Amygdala (tissue), 56 donors: ENCODE measurements at regions not wholly inside any gene's neighbourhood (a gene's known extent, or its start where the extent isn't known, plus 50 kb on each side); places are given as distances from the start of the nearest gene placed in this dataset.
"Not testable (repeated sequence)": the region's sequence is repeated elsewhere in the genome, so short reads cannot be mapped to it uniquely, and the experiment has no call there.

ENCODE experiments used
- DNase-seq, 56 donors: peaks; one replicate each; lab custom pipeline; 2025; lab: John Stamatoyannopoulos, UW

GRCh38 chr6:27752038-27752885, 159.9 kb downstream of the OR2B2 start:
- peak in 30 of 56 donors; percentile 2 to 60 (median 25) for DNase-seq

DNA sequence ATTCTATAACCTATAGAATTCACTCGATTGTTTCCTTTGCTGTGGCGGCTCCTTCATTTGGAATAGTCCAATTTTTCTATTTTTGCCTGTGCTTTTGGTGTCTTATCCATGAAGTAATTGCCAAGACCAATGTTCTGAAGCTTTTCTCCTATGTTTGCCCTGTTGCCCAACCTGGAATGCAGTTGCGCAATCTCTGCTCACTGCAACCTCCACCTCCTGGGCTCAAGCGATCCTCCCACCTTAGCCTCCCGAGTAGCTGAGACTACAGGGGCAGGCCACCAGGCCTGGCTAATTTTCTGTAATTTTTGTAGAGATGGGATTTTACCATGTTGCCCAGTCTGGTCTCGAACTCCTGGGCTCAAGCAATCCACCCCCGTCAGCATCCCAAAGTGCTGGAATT, 163.5 kb downstream of the OR2B2 start:
- no peak for DNase-seq

DNA sequence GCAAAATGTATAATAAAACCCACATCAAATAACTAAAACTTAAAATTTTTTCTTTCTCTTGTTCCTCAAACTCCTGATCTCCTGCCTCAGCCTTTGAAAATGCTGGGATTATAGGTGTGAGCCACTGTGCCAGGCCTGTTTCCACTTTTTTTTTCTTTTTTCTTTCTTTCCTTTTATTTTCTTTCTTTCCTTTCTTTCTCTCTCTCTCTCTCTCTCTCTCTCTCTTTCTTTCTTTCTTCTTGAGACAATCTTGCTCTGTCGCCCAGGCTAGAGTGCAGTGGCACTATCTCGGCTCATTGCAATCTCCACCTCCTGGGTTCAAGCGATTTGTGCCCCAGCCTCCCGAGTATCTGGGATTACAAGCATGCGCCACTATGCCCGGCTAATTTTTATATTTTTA, 164.6 kb downstream of the OR2B2 start:
- no peak for DNase-seq

DNA sequence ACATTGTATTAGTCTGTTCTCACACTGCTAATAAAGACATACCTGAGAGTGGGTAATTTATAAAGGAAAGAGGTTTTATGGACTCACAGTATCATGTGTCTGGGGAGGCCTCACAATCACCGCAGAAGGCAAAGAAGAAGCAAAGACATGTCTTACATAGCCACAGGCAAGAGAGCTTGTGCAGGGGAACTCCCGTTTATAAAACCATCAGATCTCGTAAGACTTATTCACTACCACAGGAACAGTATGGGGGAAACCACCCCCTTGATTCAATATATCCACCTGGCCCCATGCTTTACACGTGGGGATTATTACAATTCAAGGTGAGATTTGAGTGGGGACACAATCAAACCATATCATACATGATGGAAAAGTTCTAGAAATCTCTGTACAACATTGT, 165.3 kb downstream of the OR2B2 start:
- not testable (repeated sequence) for DNase-seq

DNA sequence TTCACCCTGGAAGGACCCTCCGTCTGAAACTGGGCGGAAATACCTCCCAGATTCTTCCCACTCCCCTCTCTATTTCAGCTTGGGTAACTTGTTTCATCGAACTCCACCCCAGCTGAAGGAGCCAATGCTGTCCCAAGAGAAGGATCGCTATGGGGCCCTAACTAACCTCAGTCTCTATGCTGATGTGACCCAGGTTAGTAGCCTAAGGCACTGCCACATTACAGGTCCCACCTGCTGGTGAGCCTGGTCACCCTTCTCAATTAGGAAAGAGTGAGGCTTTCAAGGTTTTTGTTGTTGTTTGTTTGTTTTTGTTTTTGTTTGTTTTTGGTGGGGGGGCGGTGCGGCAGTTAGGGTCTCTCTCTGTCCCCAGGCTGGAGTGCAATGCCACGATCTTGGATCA, 168.4 kb downstream of the OR2B2 start:
- DNase-seq: no peak

DNA sequence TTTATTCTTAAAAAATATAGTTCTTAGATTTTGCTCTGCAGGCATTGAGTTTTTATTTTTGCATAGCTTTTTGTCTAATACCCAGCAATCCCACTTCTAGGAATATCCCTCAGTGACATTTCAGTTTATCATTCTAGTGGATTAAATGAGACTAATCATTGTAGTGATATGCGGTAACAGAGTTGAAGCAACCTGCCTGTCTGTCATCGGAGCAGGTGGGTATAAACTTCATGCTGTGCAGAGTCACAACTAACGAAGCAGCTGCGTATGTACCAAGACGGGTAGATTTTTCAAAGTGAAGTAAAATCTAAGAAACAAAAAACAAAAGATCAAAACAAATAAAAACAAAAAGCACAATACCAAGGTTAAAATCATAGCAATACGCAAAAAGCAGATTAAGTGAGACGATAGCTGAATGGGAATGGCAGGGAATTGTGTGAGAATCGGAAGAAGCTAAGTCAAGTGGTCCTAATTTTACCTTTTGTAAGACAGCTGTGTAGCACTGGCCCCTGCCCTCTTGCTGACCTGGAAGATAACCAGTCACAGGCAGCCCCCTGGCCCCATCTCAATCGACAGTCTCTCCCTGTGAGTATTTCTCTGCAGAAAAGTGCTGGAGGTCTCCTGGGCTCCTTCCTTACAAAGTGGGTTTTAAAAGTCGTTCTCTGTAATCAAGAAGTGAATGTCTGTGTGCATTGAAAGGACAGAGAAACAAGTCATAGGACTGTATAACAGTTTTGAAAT, 169.2 kb downstream of the OR2B2 start:
- no peak for DNase-seq

GRCh38 chr6:27739902-27740301, 172.3 kb downstream of the OR2B2 start:
- not testable (repeated sequence) for DNase-seq

DNA sequence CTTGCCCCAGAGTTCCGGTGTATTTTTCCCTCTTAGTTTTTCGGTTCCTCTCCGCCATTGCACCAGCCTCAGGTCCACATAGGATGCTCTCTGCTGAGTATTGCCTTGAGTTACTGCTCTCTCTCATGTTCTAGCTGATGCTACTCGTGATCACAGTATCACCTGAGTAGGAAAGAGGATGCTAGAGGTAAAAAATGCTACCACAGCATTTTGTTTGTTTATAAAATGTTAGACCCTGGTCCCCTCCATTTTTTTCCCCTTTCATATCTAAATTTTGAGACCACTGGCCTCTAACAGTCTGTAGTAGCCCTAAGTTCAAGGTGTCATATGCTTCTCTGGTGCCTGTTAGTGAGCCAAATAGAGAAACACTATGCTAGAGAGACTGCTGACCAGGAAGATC, 175.5 kb downstream of the OR2B2 start:
- no peak for DNase-seq

- no peak for DNase-seq
Measured at GRCh38 chr6:27728442-27728841, 183.8 kb downstream of the OR2B2 start.

DNA sequence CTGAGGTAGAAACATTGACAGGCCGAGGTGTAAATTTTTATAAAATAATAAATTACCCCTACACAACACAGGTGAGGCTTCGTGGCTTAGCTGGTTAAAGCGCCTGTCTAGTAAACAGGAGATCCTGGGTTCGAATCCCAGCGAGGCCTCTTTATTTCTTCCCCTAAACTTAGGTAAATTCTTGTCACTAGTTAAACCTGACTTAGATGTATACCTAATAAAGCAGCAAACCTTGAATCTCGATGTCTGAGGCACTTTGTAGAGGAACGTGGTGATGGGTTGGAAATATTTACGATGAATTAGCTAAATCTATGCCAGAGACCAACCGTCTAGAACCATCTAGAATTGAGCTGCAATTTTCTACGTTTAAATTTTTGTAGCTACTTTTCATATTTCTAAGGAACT, 185.6 kb downstream of the OR2B2 start:
- DNase-seq: peak in 1 of 56 donors; percentile 31

- DNase-seq: peak in 2 of 56 donors; percentile 0 to 38
Measured at GRCh38 chr6:27720607-27721580, 191.3 kb downstream of the OR2B2 start.

GRCh38 chr6:27719039-27719438, 193.2 kb downstream of the OR2B2 start:
- DNase-seq: not testable (repeated sequence)

- DNase-seq: no peak
Measured at GRCh38 chr6:27706431-27706830, 205.8 kb downstream of the OR2B2 start.

DNA sequence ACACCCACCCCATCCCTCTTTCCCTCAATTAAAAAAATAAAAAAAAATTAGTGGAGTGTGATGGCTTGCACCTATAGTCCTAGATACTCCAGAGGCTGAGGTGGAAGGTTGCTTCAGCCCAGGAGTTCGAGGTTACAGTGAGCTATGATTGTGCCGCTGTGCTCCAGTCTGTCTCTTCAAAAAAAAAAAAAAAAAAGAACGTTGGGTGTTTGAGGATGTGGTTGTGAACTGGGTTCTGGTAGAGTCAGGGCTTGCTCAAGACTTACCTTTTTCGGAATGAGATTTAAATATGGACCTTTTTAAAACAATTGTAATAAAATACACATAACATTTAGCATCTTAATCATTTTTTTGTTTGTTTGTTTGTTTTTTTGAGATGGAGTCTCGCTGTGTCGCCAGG, 211.9 kb downstream of the OR2B2 start:
- no peak for DNase-seq

GRCh38 chr6:27694547-27694874, 217.7 kb downstream of the OR2B2 start:
- no peak for DNase-seq

- peak in 4 of 56 donors; percentile 7 to 21 (median 12) for DNase-seq
Measured at GRCh38 chr6:27693766-27694546, 218.2 kb downstream of the OR2B2 start.

DNA sequence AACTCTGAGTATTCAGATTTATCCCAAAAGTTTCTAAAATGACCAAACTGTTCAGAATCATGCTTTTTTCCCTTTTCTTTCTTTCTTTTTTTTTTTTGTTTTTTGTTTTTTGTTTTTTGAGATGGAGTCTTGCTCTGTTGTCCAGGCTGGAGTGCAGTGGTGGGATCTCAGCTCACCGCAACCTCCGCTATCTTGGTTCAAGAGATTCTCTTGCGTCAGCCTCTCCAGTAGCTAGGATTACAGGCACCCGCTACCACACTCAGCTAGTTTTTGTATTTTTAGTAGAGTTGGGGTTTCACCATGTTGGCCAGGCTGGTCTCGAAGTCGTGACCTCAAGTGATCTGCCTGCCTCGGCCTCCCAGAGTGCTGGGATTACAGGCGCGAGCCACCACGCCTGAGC, 219.2 kb upstream of the ZNF184 start:
- DNase-seq: not testable (repeated sequence)

DNA sequence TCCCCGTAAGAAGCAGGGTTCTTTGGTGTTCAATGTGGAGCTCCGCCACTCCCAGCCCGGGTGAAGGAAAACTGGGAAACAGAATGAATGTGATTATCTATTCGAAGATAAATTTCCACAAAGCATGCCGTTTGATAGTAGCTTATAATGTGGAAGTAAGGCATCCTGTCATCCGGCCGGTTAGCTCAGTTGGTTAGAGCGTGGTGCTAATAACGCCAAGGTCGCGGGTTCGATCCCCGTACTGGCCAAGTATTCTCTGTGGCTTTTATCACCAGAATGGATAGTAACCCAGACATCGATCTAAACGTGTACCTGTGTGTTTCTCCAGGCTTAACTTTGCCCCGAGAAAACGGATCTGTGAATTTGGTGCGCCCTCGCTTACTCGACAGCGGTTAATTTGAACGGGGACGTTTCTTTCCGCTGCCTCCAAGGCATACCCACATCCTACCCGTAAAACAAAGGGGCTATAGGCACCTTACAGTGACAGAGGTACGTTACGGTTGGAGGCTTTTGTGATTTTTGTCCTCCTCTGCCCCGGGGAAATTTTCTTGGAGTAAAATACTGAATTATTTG, 215.2 kb upstream of the ZNF184 start:
- DNase-seq: peak in 53 of 56 donors; percentile 9 to 84 (median 48)
